Esophagus squamous epithelium (tissue), 5 donors: ENCODE measurements at regions not wholly inside any gene's neighbourhood (a gene's known extent, or its start where the extent isn't known, plus 50 kb on each side); places are given as distances from the start of the nearest gene placed in this dataset.

Experiments
- DNase-seq: peaks from one replicate; lab custom pipeline; 2025; lab: John Stamatoyannopoulos, UW
- H3K27ac ChIP-seq, 4 donors: fragments of 200-600 bp; sonication (generic); one replicate each; pipeline ENCODE4 v1.5.1; 2016 to 2019; ENCODE audit warnings: mild to moderate bottlenecking in 1 of 4
- H3K27me3 ChIP-seq, 4 donors: fragments of 200-600 bp; sonication (generic); 1 replicate in 3 of 4; 2 replicates in 1 of 4; pipeline versions ENCODE4 v1.5.1 to v1.6.0; 2017 to 2021; ENCODE audit warnings: antibody characterized with exemption in 1 of 4
- H3K36me3 ChIP-seq, 3 donors: fragments of 200-600 bp; sonication (generic); one replicate each; pipeline ENCODE4 v1.5.1; 2016 to 2019
- H3K4me1 ChIP-seq, 3 donors: fragments of 200-600 bp; sonication (generic); one replicate each; pipeline ENCODE4 v1.5.1; 2017 to 2019
- H3K4me3 ChIP-seq, 4 donors: fragments of 200-600 bp; sonication (generic); 1 replicate in 3 of 4; 2 replicates in 1 of 4; pipeline ENCODE4 v1.5.1; 2016 to 2019; ENCODE audit warnings: mild to moderate bottlenecking in 2 of 4, moderate library complexity in 1 of 4
- H3K9me3 ChIP-seq, 3 donors: fragments of 200-600 bp; sonication (generic); one replicate each; pipeline ENCODE4 v1.5.1; 2016 to 2019
- POLR2A ChIP-seq, 4 donors: fragments of 450-650 bp; IDR thresholded peaks; one replicate each; pipeline ENCODE4 v1.6.1; 2017; ENCODE audit warnings: antibody characterized with exemption in 4 of 4, mild to moderate bottlenecking in 4 of 4, moderate library complexity in 3 of 4
- WGBS, 2 donors: methylation state at CpG; one replicate each; pipeline ENCODE4 v1.1.5; 2018; 5-methylcytosine and 5-hydroxymethylcytosine counted together
- intact Hi-C: fragments of 100-400 bp; cut with DNase I; formaldehyde crosslinking; loops from one replicate; pipeline ENCODE4 v1.15.0; 2022
- TF ChIP-seq, protein P1 (sequence below), 6 experiments: fragments of 450-650 bp in 4 of 6; fragments of 200-600 bp in 2 of 6; sonication (generic) in 2 of 6; IDR thresholded peaks; one replicate each; pipeline ENCODE4 v1.5.1; 2016 to 2019; ENCODE audit warnings: antibody characterized with exemption in 6 of 6, mild to moderate bottlenecking in 4 of 6, moderate library complexity in 4 of 6
- donor health status: DM: yes; HTN: yes; CAD: no.

- no peak overlapping the region for H3K4me3 ChIP-seq
- no peak overlapping the region for H3K27ac ChIP-seq
- peaks cover 0 to 26% (median 0%) of the 10 kb centered on the region in 3 donors for H3K4me1 ChIP-seq
- TF ChIP-seq, protein P1, sequence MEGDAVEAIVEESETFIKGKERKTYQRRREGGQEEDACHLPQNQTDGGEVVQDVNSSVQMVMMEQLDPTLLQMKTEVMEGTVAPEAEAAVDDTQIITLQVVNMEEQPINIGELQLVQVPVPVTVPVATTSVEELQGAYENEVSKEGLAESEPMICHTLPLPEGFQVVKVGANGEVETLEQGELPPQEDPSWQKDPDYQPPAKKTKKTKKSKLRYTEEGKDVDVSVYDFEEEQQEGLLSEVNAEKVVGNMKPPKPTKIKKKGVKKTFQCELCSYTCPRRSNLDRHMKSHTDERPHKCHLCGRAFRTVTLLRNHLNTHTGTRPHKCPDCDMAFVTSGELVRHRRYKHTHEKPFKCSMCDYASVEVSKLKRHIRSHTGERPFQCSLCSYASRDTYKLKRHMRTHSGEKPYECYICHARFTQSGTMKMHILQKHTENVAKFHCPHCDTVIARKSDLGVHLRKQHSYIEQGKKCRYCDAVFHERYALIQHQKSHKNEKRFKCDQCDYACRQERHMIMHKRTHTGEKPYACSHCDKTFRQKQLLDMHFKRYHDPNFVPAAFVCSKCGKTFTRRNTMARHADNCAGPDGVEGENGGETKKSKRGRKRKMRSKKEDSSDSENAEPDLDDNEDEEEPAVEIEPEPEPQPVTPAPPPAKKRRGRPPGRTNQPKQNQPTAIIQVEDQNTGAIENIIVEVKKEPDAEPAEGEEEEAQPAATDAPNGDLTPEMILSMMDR (IDR thresholded peaks at IDR 0.05) = no peak
- no peak for TF ChIP-seq POLR2A (IDR thresholded peaks at IDR 0.05)
- no peaks in the 10 kb centered on the region for H3K9me3 ChIP-seq
- intact Hi-C loops = no loop called here
- WGBS, 2 donors = 89 to 91% methylated on average over 2 to 3 of the region's 4 CpGs
- no peaks in the 10 kb centered on the region for H3K27me3 ChIP-seq
- H3K36me3 ChIP-seq = no peaks in the 10 kb centered on the region
- no peak for DNase-seq
These were observed 235.1 kb downstream of the COG6 start for GRCh38 chr13:39890537-39890936.

- no peaks in the 10 kb centered on the region for H3K36me3 ChIP-seq
- DNase-seq = no peak
- peaks cover 0 to 20% (median 0%) of the 10 kb centered on the region in 3 donors for H3K4me1 ChIP-seq
- H3K27me3 ChIP-seq = no peaks in the 10 kb centered on the region
- 57 to 60% methylated on average over 10 of the region's 10 CpGs for WGBS, 2 donors
- H3K27ac ChIP-seq = peak overlapping the region in 2 of 4 donors; percentile 21 to 43
- no peaks in the 10 kb centered on the region for H3K9me3 ChIP-seq
- intact Hi-C loops = no loop called here
- no peak overlapping the region for H3K4me3 ChIP-seq
- no peak for TF ChIP-seq POLR2A (IDR thresholded peaks at IDR 0.05)
- TF ChIP-seq, protein P1 (IDR thresholded peaks at IDR 0.05) = no peak
These were observed 237.5 kb downstream of the COG6 start for GRCh38 chr13:39892721-39893685.

DNA sequence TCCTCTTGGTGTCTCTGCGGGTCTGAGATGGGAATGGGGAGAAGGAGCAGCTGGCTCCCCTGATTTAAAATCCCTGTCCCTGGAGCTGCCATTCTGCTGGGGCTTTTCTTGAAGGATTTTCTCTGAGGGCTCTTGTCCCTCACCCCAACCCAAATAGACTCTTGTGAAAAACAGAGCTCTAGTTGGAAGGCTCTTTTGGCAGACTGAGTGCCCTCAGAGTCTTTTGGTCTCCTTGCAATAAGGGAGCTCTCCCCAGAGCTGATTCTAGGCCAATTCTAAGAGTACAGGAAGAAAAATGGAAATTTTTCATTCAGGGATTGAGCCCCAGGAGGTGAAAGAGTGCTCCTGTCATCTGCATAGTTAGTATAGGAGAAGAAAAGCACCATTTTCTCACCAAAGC is 238.3 kb downstream of the COG6 start:
- DNase-seq = no peak
- intact Hi-C loops = no loop called here
- TF ChIP-seq POLR2A (IDR thresholded peaks at IDR 0.05) = no peak
- TF ChIP-seq, protein P1 (IDR thresholded peaks at IDR 0.05) = no peak
- Histone ChIP-seq H3K9me3 (no peaks in the 10 kb centered on the region), H3K27ac (peak overlapping the region in 1 of 4 donors; percentile 4), H3K36me3 (no peaks in the 10 kb centered on the region), H3K27me3 (no peaks in the 10 kb centered on the region), H3K4me3 (no peak overlapping the region), H3K4me1 (peaks cover 0 to 16% (median 0%) of the 10 kb centered on the region in 3 donors)
- WGBS, 2 donors = 71% methylated on average over 1 of the region's 1 CpG

DNA sequence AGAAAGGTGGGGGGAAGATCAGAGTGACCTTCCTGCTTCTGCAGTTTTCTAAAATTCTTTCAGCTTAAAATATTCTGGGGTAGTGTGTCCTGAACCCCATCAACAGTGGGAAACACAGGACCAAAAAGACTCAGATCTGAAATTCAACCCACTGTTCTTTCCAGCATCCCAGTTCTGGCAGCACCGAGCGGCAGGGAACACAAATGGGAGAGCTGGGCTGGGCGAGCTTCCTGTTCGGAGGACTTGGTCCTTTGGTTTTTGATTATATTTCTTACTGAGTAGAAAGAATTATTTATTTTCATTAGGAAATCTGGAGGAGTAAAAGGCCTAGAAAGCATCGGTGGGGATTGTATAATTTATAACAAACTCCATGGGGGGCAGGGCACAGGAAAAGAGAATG is 239.1 kb downstream of the COG6 start:
- TF ChIP-seq, protein P1 (IDR thresholded peaks at IDR 0.05) = no peak
- no peak for TF ChIP-seq POLR2A (IDR thresholded peaks at IDR 0.05)
- WGBS, 2 donors = 88% methylated on average over 5 of the region's 5 CpGs
- Histone ChIP-seq H3K27ac (no peak overlapping the region), H3K4me3 (no peak overlapping the region), H3K36me3 (no peaks in the 10 kb centered on the region), H3K4me1 (peaks cover 0 to 8% (median 0%) of the 10 kb centered on the region in 3 donors), H3K27me3 (no peaks in the 10 kb centered on the region), H3K9me3 (no peaks in the 10 kb centered on the region)
- intact Hi-C loops = no loop called here
- DNase-seq = no peak

- Histone ChIP-seq H3K36me3 (no peaks in the 10 kb centered on the region), H3K9me3 (no peaks in the 10 kb centered on the region), H3K27ac (no peak overlapping the region), H3K4me1 (peaks cover 0 to 8% (median 2%) of the 10 kb centered on the region in 3 donors), H3K4me3 (no peak overlapping the region), H3K27me3 (no peaks in the 10 kb centered on the region)
- 49% methylated on average over 3 of the region's 3 CpGs for WGBS, 2 donors
- TF ChIP-seq POLR2A (IDR thresholded peaks at IDR 0.05) = no peak
- TF ChIP-seq, protein P1 (IDR thresholded peaks at IDR 0.05) = no peak
- no peak for DNase-seq
- intact Hi-C loops = no loop called here
These were observed 239.8 kb downstream of the COG6 start for GRCh38 chr13:39895254-39895653.
